Common myeloid progenitor, CD34-positive (primary cell): ENCODE measurements at regions not wholly inside any gene's neighbourhood (a gene's known extent, or its start where the extent isn't known, plus 50 kb on each side); places are given as distances from the start of the nearest gene placed in this dataset.

ENCODE experiments used
- CTCF ChIA-PET: fragments of 350-600 bp; sonication (Branson Sonifier 250); formaldehyde crosslinking; loops from one replicate; lab custom pipeline; 2021; ENCODE audit warnings: antibody characterized with exemption; lab: Charles Lee
- POLR2A ChIA-PET: fragments of 350-600 bp; sonication (Branson Sonifier 250); formaldehyde crosslinking; loops from one replicate; lab custom pipeline; 2021; ENCODE audit warnings: antibody characterized with exemption; lab: Charles Lee
- DNase-seq, 3 donors: peaks; one replicate each; pipeline versions ENCODE4 v3.0.0 to v3.0.0-alpha.2; 2013
- H3K27ac ChIP-seq, 2 experiments: 1 replicate in 1 of 2; 2 replicates in 1 of 2; pipeline ENCODE4 v1.7.0; 2013; ENCODE audit warnings: inconsistent platforms in 2 of 2, low read length in 2 of 2, mild to moderate bottlenecking in 2 of 2, low read depth in 1 of 2, moderate library complexity in 1 of 2; ENCODE audit not compliant: severe bottlenecking in 2 of 2, insufficient read depth in 1 of 2, poor library complexity in 1 of 2
- H3K27me3 ChIP-seq, 5 experiments: replicated peaks in 2 of 5; 1 replicate in 3 of 5; 2 replicates in 2 of 5; pipeline versions ENCODE4 v1.6.1 to v1.7.0; 2013; ENCODE audit warnings: low read length in 4 of 5, mild to moderate bottlenecking in 2 of 5, moderate library complexity in 2 of 5, inconsistent platforms in 1 of 5; ENCODE audit not compliant: insufficient read depth in 5 of 5, control insufficient read depth in 4 of 5
- H3K36me3 ChIP-seq, 4 experiments: 1 replicate in 2 of 4; 2 replicates in 2 of 4; pipeline versions ENCODE4 v1.6.1 to v1.7.0; 2013; ENCODE audit warnings: low read length in 3 of 4, control low read depth in 1 of 4, mild to moderate bottlenecking in 1 of 4; ENCODE audit not compliant: control insufficient read depth in 4 of 4, insufficient read depth in 4 of 4
- H3K4me1 ChIP-seq, 4 experiments: 1 replicate in 3 of 4; 2 replicates in 1 of 4; pipeline versions ENCODE4 v1.6.1 to v1.7.1; 2013; ENCODE audit warnings: low read length in 3 of 4, mild to moderate bottlenecking in 3 of 4, control low read depth in 1 of 4, inconsistent platforms in 1 of 4, moderate library complexity in 1 of 4; ENCODE audit not compliant: control insufficient read depth in 4 of 4, insufficient read depth in 4 of 4; ENCODE audit errors: control extremely low read depth in 1 of 4
- H3K4me3 ChIP-seq, 7 experiments: 1 replicate in 4 of 7; 2 replicates in 3 of 7; pipeline versions ENCODE4 v1.5.1 to v1.7.0; 2013; ENCODE audit warnings: mild to moderate bottlenecking in 7 of 7, low read length in 6 of 7, moderate library complexity in 6 of 7, inconsistent platforms in 2 of 7, low read depth in 2 of 7, control low read depth in 1 of 7; ENCODE audit not compliant: insufficient read depth in 4 of 7, control insufficient read depth in 1 of 7; ENCODE audit errors: extremely low read depth in 1 of 7
- H3K9me3 ChIP-seq, 5 experiments: 1 replicate in 4 of 5; 2 replicates in 1 of 5; pipeline versions ENCODE4 v1.6.1 to v1.7.1; 2013; ENCODE audit warnings: low read length in 4 of 5, mild to moderate bottlenecking in 2 of 5, inconsistent platforms in 1 of 5, low read depth in 1 of 5, moderate library complexity in 1 of 5; ENCODE audit not compliant: control insufficient read depth in 4 of 5, insufficient read depth in 2 of 5; ENCODE audit errors: control extremely low read depth in 1 of 5
- WGBS: methylation state at CpG from one replicate; pipeline ENCODE4 v1.1.5; 2013; ENCODE audit not compliant: insufficient coverage; 5-methylcytosine and 5-hydroxymethylcytosine counted together

GRCh38 chr5:116992681-116993080 lies 418.1 kb upstream of the SEMA6A start:
- no peaks in the 10 kb centered on the region for H3K9me3 ChIP-seq
- H3K36me3 ChIP-seq = no peaks in the 10 kb centered on the region
- no peak for DNase-seq
- no peak overlapping the region for H3K4me3 ChIP-seq
- H3K27me3 ChIP-seq = no peaks in the 10 kb centered on the region
- WGBS = 100% methylated on average over 2 of the region's 2 CpGs
- no peak overlapping the region for H3K27ac ChIP-seq
- ChIA-PET POLR2A (no interaction called here), CTCF (no interaction called here)
- no peaks in the 10 kb centered on the region for H3K4me1 ChIP-seq

GRCh38 chr5:116989995-116990394 lies 415.4 kb upstream of the SEMA6A start:
- no peaks in the 10 kb centered on the region for H3K9me3 ChIP-seq
- no peaks in the 10 kb centered on the region for H3K36me3 ChIP-seq
- no peaks in the 10 kb centered on the region for H3K27me3 ChIP-seq
- ChIA-PET POLR2A (no interaction called here), CTCF (no interaction called here)
- no peak overlapping the region for H3K4me3 ChIP-seq
- H3K4me1 ChIP-seq = no peaks in the 10 kb centered on the region
- DNase-seq = no peak
- WGBS = 56% methylated on average over 3 of the region's 3 CpGs
- no peak overlapping the region for H3K27ac ChIP-seq

- ChIA-PET POLR2A (interaction anchor here (0.9 kb wide), 1 partner anchor 10 kb away, joined by 3 read pairs; no protein-coding TSS in a partner anchor), CTCF (no interaction called here)
- Histone ChIP-seq H3K9me3 (no peaks in the 10 kb centered on the region), H3K27me3 (no peaks in the 10 kb centered on the region), H3K4me1 (no peaks in the 10 kb centered on the region), H3K4me3 (no peak overlapping the region), H3K27ac (no peak overlapping the region), H3K36me3 (no peaks in the 10 kb centered on the region)
- WGBS = no CpG with 5 or more reads among the region's 6 CpGs
- DNase-seq = no peak
Measured at GRCh38 chr5:116982035-116982434, 407.4 kb upstream of the SEMA6A start.

GRCh38 chr5:116980581-116980980 lies 406.0 kb upstream of the SEMA6A start:
- H3K4me3 ChIP-seq = no peak overlapping the region
- DNase-seq = no peak
- H3K9me3 ChIP-seq = no peaks in the 10 kb centered on the region
- no peaks in the 10 kb centered on the region for H3K36me3 ChIP-seq
- no peaks in the 10 kb centered on the region for H3K4me1 ChIP-seq
- no peak overlapping the region for H3K27ac ChIP-seq
- ChIA-PET POLR2A (no interaction called here), CTCF (no interaction called here)
- H3K27me3 ChIP-seq = no peaks in the 10 kb centered on the region
- 89% methylated on average over 1 of the region's 2 CpGs for WGBS

- WGBS = 100% methylated on average over 1 of the region's 1 CpG
- Histone ChIP-seq H3K9me3 (no peaks in the 10 kb centered on the region), H3K4me1 (no peaks in the 10 kb centered on the region), H3K36me3 (no peaks in the 10 kb centered on the region), H3K4me3 (no peak overlapping the region), H3K27me3 (no peaks in the 10 kb centered on the region), H3K27ac (no peak overlapping the region)
- ChIA-PET POLR2A (no interaction called here), CTCF (no interaction called here)
- no peak for DNase-seq
Measured at GRCh38 chr5:116976767-116977166, 402.1 kb upstream of the SEMA6A start.

- POLR2A ChIA-PET = no interaction called here
- Histone ChIP-seq H3K27ac (no peak overlapping the region), H3K36me3 (no peaks in the 10 kb centered on the region), H3K9me3 (no peaks in the 10 kb centered on the region), H3K27me3 (no peaks in the 10 kb centered on the region), H3K4me3 (no peak overlapping the region), H3K4me1 (no peaks in the 10 kb centered on the region)
- CTCF ChIA-PET = no interaction called here
- WGBS = no CpG with 5 or more reads among the region's 5 CpGs
- DNase-seq = no peak
Measured at GRCh38 chr5:116971131-116971530, 396.5 kb upstream of the SEMA6A start.

GRCh38 chr5:116970318-116970717 lies 395.7 kb upstream of the SEMA6A start:
- POLR2A ChIA-PET = no interaction called here
- H3K36me3 ChIP-seq = no peaks in the 10 kb centered on the region
- H3K4me3 ChIP-seq = no peak overlapping the region
- DNase-seq = no peak
- no peaks in the 10 kb centered on the region for H3K27me3 ChIP-seq
- 90% methylated on average over 2 of the region's 2 CpGs for WGBS
- CTCF ChIA-PET = no interaction called here
- no peaks in the 10 kb centered on the region for H3K9me3 ChIP-seq
- H3K4me1 ChIP-seq = no peaks in the 10 kb centered on the region
- H3K27ac ChIP-seq = no peak overlapping the region
